NCI-H446 (cell line): ENCODE measurements at regions not wholly inside any gene's neighbourhood (a gene's known extent, or its start where the extent isn't known, plus 50 kb on each side); places are given as distances from the start of the nearest gene placed in this dataset.
"Not testable (repeated sequence)": the region's sequence is repeated elsewhere in the genome, so short reads cannot be mapped to it uniquely, and the experiment has no call there.

ENCODE experiments used
- DNase-seq, 2 experiments: peaks; one replicate each; lab custom pipeline; 2025; lab: John Stamatoyannopoulos, UW

DNA sequence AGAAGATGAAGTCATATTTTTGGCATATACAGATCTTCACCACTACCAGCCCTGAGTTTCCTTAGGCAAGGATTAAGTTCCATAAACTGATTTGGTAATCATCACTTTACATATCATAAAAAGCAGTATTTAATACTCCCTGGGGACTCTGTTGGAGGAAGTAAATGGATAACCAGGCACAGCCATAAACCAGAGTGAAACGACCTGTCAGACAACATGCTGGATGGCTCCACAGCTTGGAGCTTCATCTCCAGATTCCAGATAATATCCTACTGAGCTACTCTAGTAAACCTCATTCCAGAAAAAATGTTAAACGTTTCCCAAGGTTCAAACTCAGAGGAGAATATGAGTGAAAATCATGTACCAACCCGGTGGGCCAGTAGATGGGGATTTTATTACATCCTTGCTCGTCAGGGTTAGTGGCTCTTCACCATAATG, 109.2 kb downstream of the BASP1 start:
- no peak for DNase-seq

DNA sequence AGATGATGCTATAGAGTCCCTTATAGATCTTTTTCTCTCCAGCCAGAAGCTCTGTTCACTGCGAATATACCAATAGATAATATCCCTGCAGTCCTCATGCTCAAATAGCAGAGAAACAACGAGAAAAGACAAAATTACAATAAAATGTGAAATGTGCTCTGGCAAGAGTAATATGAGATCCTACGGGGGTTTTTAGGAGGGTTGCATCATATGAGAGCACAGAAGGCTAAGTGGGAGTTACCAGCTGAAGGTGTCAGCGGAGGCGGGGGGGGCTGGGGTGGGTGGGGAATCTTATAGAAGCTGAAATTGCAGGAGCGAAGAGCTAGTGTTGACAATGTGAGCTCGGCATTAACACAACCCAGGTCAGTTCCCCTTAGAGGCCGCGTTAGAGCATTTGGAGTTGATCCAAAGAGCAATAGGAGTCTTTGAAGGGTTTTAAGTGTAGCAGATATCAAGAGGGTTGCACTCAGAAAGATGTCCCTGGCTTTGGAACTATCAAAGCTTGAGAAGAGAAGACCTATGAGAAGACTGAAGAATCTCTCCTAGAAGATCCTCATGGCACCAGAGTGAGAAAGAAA, 109.7 kb downstream of the BASP1 start:
- DNase-seq, result no peak

DNA sequence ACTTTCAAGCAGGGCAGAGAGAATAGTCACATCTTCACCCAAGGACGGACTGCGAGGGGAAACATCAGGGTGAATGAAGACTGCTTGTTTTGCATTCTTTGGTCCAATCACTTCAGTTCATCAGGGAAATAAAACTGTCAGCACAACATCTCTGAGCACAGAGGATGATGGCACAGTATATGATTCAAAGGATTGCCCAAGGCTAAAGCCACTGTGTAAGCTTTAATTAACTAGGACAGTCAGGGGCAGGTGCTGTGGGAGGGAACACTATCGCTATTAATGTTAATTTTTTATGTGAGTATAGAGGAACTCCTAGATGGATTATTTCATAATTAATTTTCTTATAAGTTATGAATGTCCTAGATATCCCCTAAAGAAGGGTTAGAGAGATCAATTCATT, 112.1 kb downstream of the BASP1 start:
- no peak for DNase-seq

DNA sequence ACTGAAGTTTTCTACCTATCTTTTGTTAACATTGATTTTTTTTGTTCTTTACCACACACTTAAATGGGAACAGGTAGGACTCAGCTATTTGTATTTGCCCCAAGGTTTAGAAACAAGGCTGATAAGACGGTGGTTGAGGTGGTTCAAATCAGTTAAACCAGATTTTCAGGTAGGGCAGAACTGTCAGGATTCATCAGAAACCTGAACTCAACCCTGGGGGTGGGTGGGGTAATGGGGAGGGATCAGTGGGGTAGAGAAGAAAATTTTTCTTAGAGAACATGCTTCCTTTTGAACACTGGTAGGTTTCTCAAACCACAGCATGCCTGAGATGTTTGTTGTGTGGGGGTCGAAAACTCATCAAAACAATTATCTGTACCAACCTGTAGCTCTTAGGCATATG, 113.0 kb downstream of the BASP1 start:
- DNase-seq, result no peak

GRCh38 chr5:17331651-17332050, 114.2 kb downstream of the BASP1 start:
- DNase-seq, result no peak

DNA sequence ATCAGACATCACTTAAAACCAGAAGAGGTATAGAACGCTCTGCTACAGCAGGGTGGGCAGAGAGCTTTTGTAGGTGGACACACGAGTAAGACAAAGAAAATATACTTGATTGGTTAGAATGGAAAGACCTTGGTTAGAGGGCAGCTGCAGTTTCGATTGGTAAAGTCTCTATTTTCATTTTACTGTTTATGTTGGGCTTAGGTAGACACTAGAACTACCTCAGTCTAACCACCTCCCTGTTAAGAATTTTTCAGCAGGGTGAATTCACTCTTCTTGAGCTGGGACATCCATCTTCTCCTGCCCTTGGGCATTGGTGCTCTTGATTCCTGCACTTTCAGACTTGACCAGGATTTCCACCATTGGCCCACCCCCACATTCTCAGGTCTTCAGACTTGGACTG, 116.3 kb downstream of the BASP1 start:
- no peak for DNase-seq

DNA sequence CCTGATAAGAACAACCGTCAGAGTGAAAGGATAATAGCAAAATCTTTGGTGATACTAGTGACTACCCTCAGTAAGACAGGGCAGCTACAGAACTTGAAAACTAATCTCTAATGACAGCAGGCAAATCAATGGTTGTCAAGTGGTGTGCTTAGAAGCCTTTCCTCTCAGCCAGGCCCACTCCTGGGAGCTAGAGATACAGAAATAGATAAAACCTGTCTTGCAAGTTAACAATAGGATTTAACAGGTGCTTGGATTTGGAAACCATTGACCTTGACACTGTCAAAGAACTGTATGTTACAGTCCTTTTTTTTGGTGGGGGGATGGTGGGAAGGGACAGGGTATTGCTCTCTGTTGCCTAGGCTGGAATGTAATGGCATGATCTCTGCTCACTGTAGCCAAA, 118.6 kb downstream of the BASP1 start:
- DNase-seq, result no peak

DNA sequence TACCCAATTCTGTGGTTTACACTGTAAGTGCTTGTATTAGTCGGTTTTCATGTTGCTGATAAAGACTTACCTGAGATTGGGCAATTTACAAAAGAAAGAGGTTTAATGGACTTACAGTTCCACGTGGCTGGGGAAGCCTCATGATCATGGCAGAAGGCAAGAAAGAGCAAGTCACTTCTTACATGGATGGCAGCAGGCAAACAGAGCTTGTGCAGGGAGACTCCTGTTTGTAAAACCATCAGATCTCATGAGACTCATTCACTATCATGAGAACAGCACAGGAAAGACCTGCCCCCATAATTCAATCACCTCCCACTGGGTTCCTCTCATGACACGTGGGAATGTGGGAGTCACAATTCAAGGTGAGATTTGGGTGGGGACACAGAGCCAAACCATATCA, 119.3 kb downstream of the BASP1 start:
- not testable (repeated sequence) for DNase-seq

DNA sequence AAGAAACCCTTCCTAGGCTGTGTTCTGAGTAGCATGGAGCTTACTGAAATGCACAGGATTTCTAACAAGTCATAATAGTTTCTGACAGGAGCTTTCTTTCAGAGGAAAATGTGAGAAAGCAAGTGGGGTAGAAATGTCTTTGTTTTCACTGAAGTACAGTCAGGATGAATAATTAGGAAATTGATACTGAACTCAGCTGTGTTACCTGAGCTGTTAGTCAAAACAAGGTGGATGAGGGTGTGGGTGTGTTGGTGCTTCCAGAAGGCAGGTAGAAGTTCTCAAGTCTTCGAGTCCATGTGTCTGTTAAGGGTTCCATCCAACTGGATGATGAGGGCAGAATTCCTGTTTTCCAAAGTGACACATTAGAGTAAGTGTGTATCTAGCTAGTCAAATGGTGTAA, 122.4 kb downstream of the BASP1 start:
- no peak for DNase-seq

DNA sequence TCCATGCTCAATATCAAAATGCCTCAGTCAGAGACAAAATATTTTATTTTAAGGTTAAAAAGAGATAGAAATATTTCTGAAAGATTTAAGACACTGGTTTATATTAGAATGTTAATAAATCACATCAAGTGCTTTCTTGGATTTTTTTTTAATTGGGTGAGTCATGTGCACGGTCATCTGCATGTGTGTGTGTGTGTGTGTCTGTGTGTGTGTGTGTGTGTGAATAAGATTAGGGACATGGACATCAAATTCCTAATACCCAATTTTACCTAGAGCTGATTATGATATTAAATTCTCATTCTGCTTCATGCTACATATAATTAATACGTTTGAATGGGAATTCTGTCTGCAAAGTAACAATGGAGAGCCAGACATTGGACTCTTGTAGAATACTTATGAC, 122.9 kb downstream of the BASP1 start:
- no peak for DNase-seq

DNA sequence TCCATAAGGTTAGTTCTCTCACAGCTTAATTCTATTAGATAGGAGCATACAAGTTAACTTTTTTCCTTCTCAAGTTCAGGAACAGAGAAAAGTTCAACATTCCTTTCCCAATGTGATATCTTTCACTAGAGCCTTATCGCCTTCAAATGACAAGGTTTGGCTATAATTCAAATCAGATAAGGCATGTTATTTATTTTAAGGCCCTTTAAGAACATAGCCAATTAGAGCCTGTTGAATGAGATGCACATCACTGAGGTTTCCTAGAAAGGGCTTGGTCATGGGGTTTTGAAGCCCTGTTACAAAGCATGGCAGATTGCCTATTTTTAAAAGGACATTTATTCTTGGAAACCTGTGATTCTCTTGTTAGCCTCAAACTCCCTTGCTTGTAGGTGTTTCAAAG, 123.4 kb downstream of the BASP1 start:
- no peak for DNase-seq

GRCh38 chr5:17343675-17344074, 126.2 kb downstream of the BASP1 start:
- no peak for DNase-seq

DNA sequence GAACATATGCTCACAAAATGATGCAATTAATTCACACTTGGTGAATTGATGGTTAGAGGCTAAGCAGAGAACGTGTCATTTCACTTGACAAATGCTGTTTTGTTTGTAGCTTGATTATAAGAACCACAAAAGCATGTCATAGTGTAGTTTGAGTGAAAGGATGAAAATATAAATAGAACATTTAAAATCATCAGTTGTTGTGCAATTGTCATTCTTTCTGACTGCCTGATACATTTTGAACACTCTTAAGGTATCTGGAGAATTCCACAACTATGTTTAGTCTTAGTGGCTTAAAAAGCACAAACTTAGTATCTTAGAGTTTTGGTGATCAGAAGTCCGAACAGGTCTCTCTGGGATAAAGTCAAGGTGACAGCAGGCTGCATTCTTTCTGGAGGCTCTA, 129.4 kb downstream of the BASP1 start:
- no peak for DNase-seq

GRCh38 chr5:17352223-17352622, 134.8 kb downstream of the BASP1 start:
- DNase-seq, result no peak

GRCh38 chr5:17354265-17354664, 136.8 kb downstream of the BASP1 start:
- DNase-seq, result no peak

- DNase-seq, result no peak
Measured at GRCh38 chr5:17355586-17356346, 138.3 kb downstream of the BASP1 start.

DNA sequence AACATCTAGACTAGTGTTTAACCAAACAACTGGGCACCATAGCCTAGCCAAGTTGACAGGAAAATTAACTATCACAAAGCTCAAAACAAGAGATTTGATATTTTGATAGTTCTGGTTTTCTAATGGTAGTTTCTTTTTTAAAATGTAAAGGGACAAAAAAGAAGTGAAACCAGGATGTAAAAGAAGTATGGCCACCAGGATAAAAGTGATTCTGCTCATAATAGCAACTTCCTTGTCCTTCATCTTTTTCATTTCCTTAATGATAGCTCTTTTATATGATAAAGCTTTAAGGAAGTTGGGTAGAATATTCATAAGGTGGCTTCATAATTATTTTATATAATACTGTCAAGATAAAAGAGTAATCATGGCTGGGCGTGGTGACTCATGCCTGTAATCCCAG, 139.1 kb downstream of the BASP1 start:
- DNase-seq, result no peak

GRCh38 chr5:17357504-17357903, 140.1 kb downstream of the BASP1 start:
- DNase-seq, result no peak

DNA sequence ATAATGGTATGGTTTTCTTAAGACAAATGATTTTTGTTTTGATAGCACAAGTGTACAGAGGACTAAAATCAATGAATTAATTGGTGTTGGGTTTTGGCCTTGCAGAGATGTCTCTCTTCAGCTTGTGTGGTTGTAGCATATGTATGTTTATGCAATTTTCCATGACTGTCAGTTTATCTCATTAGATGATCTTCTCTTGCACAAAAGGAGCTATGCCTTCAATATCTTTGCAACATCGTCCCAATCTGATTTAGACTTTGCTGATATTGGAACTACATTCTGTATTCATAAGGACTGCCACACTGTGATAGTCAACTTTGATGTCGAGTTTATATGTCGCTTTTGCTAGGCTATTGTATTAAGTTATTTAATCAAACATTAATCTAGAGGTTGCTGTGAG, 140.0 kb upstream of the TAF11L2 start:
- no peak for DNase-seq

GRCh38 chr5:17359451-17360011, 138.5 kb upstream of the TAF11L2 start:
- DNase-seq, result no peak

GRCh38 chr5:17360879-17361278, 137.2 kb upstream of the TAF11L2 start:
- no peak for DNase-seq

- DNase-seq, result no peak
Measured at GRCh38 chr5:17361331-17361730, 136.7 kb upstream of the TAF11L2 start.

DNA sequence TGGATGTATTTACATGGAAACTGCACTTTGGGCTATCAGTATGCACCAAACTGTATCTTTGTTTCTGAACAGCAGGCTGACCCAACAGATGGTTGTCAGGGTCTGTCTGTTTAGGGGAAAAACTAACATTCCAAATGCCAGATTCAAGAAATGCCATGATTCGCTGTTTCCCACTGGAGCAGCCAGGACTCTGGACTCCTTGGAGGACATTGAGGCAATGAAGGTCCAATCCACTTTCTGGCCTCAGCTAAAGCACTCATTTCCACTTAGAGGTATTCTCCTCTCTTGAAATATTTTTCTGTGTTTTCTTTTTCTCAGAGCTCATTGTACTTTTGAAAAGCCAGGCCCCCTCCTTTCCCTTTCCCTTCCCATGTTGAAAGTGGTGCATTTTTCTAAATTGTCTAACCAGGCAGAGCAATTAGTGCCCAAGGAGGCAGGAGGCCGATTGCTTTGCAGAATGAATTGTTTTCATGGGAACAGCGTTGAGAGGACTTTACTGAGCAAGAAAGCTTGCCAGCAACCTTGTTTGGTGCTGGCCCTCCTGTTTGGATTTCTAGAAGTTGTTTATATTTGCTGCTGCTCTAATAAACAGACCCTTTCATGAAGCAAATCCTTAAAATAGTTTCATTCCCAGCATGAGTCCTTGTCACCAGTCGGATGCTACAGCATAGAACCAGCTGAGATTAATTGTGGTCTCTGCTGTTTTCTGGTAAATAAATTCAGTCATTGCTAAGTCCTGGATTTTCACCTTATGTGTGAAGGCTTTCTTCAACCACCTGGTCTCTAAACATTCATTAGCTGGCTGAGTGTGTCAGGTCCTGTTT, 132.8 kb upstream of the TAF11L2 start:
- peak in 1 of 2 experiments; percentile 30 for DNase-seq
